AG04450 (cell line): ENCODE measurements at regions not wholly inside any gene's neighbourhood (a gene's known extent, or its start where the extent isn't known, plus 50 kb on each side); places are given as distances from the start of the nearest gene placed in this dataset.

Experiments used
- CTCF ChIA-PET: fragments of 300-600, 350-600 bp; formaldehyde crosslinking; extraction: SDS; loops from one replicate; lab custom pipeline; 2022; ENCODE audit warnings: antibody characterized with exemption, inconsistent platforms; lab: Charles Lee
- POLR2A ChIA-PET: fragments of 350-600 bp; formaldehyde crosslinking; extraction: SDS; loops from one replicate; lab custom pipeline; 2021; ENCODE audit warnings: antibody characterized with exemption, inconsistent platforms; lab: Yijun Ruan, JAX
- DNase-seq: peaks from one replicate; pipeline ENCODE4 v3.0.0-alpha.2; 2011; ENCODE audit warnings: low read depth, low spot score
- H3K27ac ChIP-seq: one replicate; pipeline ENCODE4 v1.5.1; 2012; ENCODE audit warnings: low read depth, low read length, control low read depth
- H3K27me3 ChIP-seq: one replicate; pipeline ENCODE4 v1.6.0; 2012; ENCODE audit warnings: low read length; ENCODE audit not compliant: control insufficient read depth, insufficient read depth
- H3K4me3 ChIP-seq: 2 replicates; pipeline ENCODE4 v1.5.1; 2011; ENCODE audit warnings: mild to moderate bottlenecking, low read depth, low read length, control low read depth
- H3K9me3 ChIP-seq: 2 replicates; pipeline ENCODE4 v1.5.1; 2012; ENCODE audit warnings: low read length; ENCODE audit not compliant: control insufficient read depth, insufficient read depth
- TF ChIP-seq, protein P1 (sequence below): IDR thresholded peaks from 2 replicates; pipeline ENCODE4 v1.5.1; 2011; ENCODE audit warnings: low read depth, low read length, control low read depth, inconsistent platforms

DNA sequence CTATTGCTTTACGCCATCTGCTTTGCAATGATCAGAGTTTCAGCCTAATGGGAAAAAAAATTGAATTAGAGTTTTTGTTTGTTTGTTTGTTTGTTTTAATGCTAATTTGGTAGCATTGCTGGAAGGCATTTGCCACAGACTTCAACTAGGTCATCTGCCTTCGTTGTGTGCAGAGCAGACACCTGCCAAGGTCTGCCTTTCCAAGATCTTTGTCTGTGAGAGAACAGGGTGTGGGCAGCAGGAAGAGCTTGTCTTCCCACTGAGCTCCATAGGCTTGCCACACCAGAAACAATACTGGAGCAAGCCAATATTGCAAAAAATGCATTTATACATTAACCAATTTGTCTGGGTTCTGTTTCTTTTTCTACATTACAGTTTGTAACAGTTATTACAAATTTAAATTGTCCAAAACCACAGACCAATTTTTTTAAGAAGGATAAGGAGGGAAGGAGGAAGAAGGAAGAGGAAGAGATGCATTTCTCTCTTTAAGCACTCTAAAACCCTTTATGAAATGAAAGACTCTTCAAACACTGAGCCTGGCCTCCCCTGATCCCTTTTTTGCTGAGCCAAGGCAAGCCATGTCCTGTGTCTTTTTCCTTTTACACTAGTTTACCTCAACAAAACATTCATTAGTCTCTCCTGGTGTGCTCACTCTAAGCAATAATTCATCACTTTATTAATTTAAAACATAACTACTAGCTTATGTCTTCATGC, 210.5 kb downstream of the SNX18 start:
- Histone ChIP-seq H3K27ac (no peak overlapping the region), H3K27me3 (no peaks in the 10 kb centered on the region)
- POLR2A ChIA-PET: no interaction called here

GRCh38 chr5:54725391-54726280, 208.1 kb downstream of the SNX18 start:
- Histone ChIP-seq H3K9me3 (no peaks in the 10 kb centered on the region), H3K27ac (no peak overlapping the region), H3K27me3 (no peaks in the 10 kb centered on the region), H3K4me3 (no peak overlapping the region)
- no peak for DNase-seq
- CTCF ChIA-PET: interaction anchor here (0.7 kb wide), 1 partner anchor 142 kb away, joined by 3 read pairs; no protein-coding TSS in a partner anchor
- TF ChIP-seq, protein P1, sequence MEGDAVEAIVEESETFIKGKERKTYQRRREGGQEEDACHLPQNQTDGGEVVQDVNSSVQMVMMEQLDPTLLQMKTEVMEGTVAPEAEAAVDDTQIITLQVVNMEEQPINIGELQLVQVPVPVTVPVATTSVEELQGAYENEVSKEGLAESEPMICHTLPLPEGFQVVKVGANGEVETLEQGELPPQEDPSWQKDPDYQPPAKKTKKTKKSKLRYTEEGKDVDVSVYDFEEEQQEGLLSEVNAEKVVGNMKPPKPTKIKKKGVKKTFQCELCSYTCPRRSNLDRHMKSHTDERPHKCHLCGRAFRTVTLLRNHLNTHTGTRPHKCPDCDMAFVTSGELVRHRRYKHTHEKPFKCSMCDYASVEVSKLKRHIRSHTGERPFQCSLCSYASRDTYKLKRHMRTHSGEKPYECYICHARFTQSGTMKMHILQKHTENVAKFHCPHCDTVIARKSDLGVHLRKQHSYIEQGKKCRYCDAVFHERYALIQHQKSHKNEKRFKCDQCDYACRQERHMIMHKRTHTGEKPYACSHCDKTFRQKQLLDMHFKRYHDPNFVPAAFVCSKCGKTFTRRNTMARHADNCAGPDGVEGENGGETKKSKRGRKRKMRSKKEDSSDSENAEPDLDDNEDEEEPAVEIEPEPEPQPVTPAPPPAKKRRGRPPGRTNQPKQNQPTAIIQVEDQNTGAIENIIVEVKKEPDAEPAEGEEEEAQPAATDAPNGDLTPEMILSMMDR: no peak
- POLR2A ChIA-PET: interaction anchor here (1.5 kb wide), 1 partner anchor 19 kb away, joined by 3 read pairs; no protein-coding TSS in a partner anchor

More for the DNA sequence above, 210.5 kb downstream of the SNX18 start:
- no peaks in the 10 kb centered on the region for H3K9me3 ChIP-seq
- CTCF ChIA-PET: interaction anchor here (1.2 kb wide), 1 partner anchor 117 kb away, joined by 3 read pairs; no protein-coding TSS in a partner anchor
- no peak overlapping the region for H3K4me3 ChIP-seq
- DNase-seq: no peak
- TF ChIP-seq, protein P1: no peak

GRCh38 chr5:54722846-54723433, 205.4 kb downstream of the SNX18 start:
- CTCF ChIA-PET: no interaction called here

GRCh38 chr5:54721951-54722654, 204.5 kb downstream of the SNX18 start:
- TF ChIP-seq, protein P1: no peak
- Histone ChIP-seq H3K9me3 (no peaks in the 10 kb centered on the region), H3K27me3 (no peaks in the 10 kb centered on the region), H3K4me3 (no peak overlapping the region), H3K27ac (no peak overlapping the region)
- CTCF ChIA-PET: no interaction called here
- POLR2A ChIA-PET: interaction anchor here (1.1 kb wide), 1 partner anchor 22 kb away, joined by 6 read pairs; no protein-coding TSS in a partner anchor
- DNase-seq: no peak

More at GRCh38 chr5:54722846-54723433, 205.4 kb downstream of the SNX18 start:
- DNase-seq: no peak
- H3K4me3 ChIP-seq: no peak overlapping the region
- TF ChIP-seq, protein P1: no peak
- no peak overlapping the region for H3K27ac ChIP-seq
- no peaks in the 10 kb centered on the region for H3K27me3 ChIP-seq
- POLR2A ChIA-PET: interaction anchor here (1.1 kb wide), 1 partner anchor 21 kb away, joined by 6 read pairs; no protein-coding TSS in a partner anchor
- no peaks in the 10 kb centered on the region for H3K9me3 ChIP-seq
